HEK293 (cell line): ENCODE measurements at regions not wholly inside any gene's neighbourhood (a gene's known extent, or its start where the extent isn't known, plus 50 kb on each side); places are given as distances from the start of the nearest gene placed in this dataset.

ENCODE experiments used
- CTCF ChIA-PET: fragments of 350-600 bp; formaldehyde crosslinking; extraction: SDS; loops from one replicate; lab custom pipeline; 2021; ENCODE audit warnings: antibody characterized with exemption; lab: Yijun Ruan, JAX
- POLR2A ChIA-PET: fragments of 300-600 bp; formaldehyde crosslinking; extraction: SDS; loops from one replicate; lab custom pipeline; 2020; ENCODE audit warnings: antibody characterized with exemption, inconsistent platforms; lab: Yijun Ruan, JAX
- H3K27ac ChIP-seq: fragments of 200-500 bp; sonication (Bioruptor generic); 2 replicates; pipeline ENCODE4 v1.5.1; 2014; ENCODE audit warnings: low read depth, low read length, control low read depth, inconsistent platforms; ENCODE audit errors: extremely low read depth
- H3K36me3 ChIP-seq, 2 experiments: fragments of 200-500 bp in 1 of 2; sonication (Bioruptor generic) in 1 of 2; 1 replicate in 1 of 2; 2 replicates in 1 of 2; pipeline ENCODE4 v1.5.1; 2014 to 2017; ENCODE audit warnings: inconsistent platforms in 2 of 2, low read length in 2 of 2; ENCODE audit not compliant: control insufficient read depth in 2 of 2, insufficient read depth in 1 of 2
- H3K4me1 ChIP-seq: fragments of 200-500 bp; sonication (Bioruptor generic); 2 replicates; pipeline ENCODE4 v1.5.1; 2014; ENCODE audit warnings: mild to moderate bottlenecking, low read length, inconsistent platforms; ENCODE audit not compliant: control insufficient read depth, insufficient read depth
- H3K4me3 ChIP-seq: 2 replicates; pipeline ENCODE4 v1.5.1; 2011; ENCODE audit warnings: low read depth, mild to moderate bottlenecking, control low read depth, low read length, moderate library complexity
- H3K9me3 ChIP-seq: fragments of 200-500 bp; sonication (Bioruptor generic); 2 replicates; pipeline ENCODE4 v1.5.1; 2014; ENCODE audit warnings: low read depth, low read length, inconsistent platforms; ENCODE audit not compliant: control insufficient read depth, insufficient read depth
- AEBP2 ChIP-seq: fragments of 450-650 bp; formaldehyde crosslinking; IDR thresholded peaks from 2 replicates; pipeline ENCODE4 v1.5.1; 2016; ENCODE audit warnings: missing biosample characterization, missing genetic modification characterization, borderline replicate concordance
- BCL11A ChIP-seq: fragments of 450-650 bp; formaldehyde crosslinking; IDR thresholded peaks from 2 replicates; pipeline ENCODE4 v1.5.1; 2016; ENCODE audit warnings: low read depth, missing biosample characterization, missing genetic modification characterization
- BCL11B ChIP-seq: fragments of 450-650 bp; formaldehyde crosslinking; IDR thresholded peaks from 2 replicates; pipeline ENCODE4 v1.5.1; 2016; ENCODE audit warnings: low read depth, missing biosample characterization, missing genetic modification characterization
- CTCF ChIP-seq: fragments of 450-650 bp; formaldehyde crosslinking; IDR thresholded peaks from 2 replicates; pipeline ENCODE4 v1.5.1; 2016; ENCODE audit warnings: missing biosample characterization, missing genetic modification characterization
- HOXC10 ChIP-seq: sonication (generic); formaldehyde crosslinking; IDR thresholded peaks from 2 replicates; pipeline ENCODE4 v1.8.1; 2023; ENCODE audit warnings: mild to moderate bottlenecking, missing genetic modification reagents
- KLF1 ChIP-seq: fragments of 450-650 bp; formaldehyde crosslinking; IDR thresholded peaks from 2 replicates; pipeline ENCODE4 v1.5.1; 2016; ENCODE audit warnings: missing biosample characterization, missing genetic modification characterization
- KLF16 ChIP-seq: fragments of 450-650 bp; formaldehyde crosslinking; IDR thresholded peaks from 2 replicates; pipeline ENCODE4 v1.5.1; 2017; ENCODE audit warnings: missing biosample characterization, missing genetic modification characterization
- KLF8 ChIP-seq: fragments of 450-650 bp; formaldehyde crosslinking; IDR thresholded peaks from 2 replicates; pipeline ENCODE4 v1.5.1; 2016; ENCODE audit warnings: missing biosample characterization, missing genetic modification characterization
- SP7 ChIP-seq: fragments of 450-650 bp; formaldehyde crosslinking; IDR thresholded peaks from 2 replicates; pipeline ENCODE4 v1.5.1; 2016; ENCODE audit warnings: missing biosample characterization, missing genetic modification characterization
- ZBTB1 ChIP-seq: fragments of 450-650 bp; formaldehyde crosslinking; IDR thresholded peaks from 2 replicates; pipeline ENCODE4 v1.5.1; 2016; ENCODE audit warnings: missing biosample characterization, missing genetic modification characterization
- ZBTB44 ChIP-seq: fragments of 450-650 bp; IDR thresholded peaks from 2 replicates; pipeline ENCODE4 v1.5.1; 2018; ENCODE audit warnings: missing biosample characterization, mild to moderate bottlenecking, missing genetic modification characterization
- ZBTB49 ChIP-seq: fragments of 450-650 bp; formaldehyde crosslinking; IDR thresholded peaks from 2 replicates; pipeline ENCODE4 v1.5.1; 2016; ENCODE audit warnings: missing biosample characterization, missing genetic modification characterization, low read depth
- ZFP3 ChIP-seq: fragments of 450-650 bp; formaldehyde crosslinking; IDR thresholded peaks from 2 replicates; pipeline ENCODE4 v1.5.1; 2016; ENCODE audit warnings: low read depth, missing biosample characterization, missing genetic modification characterization
- ZFP37 ChIP-seq: fragments of 450-650 bp; formaldehyde crosslinking; IDR thresholded peaks from 2 replicates; pipeline ENCODE4 v1.5.1; 2016; ENCODE audit warnings: missing biosample characterization, missing genetic modification characterization
- ZNF140 ChIP-seq: fragments of 450-650 bp; formaldehyde crosslinking; IDR thresholded peaks from 2 replicates; pipeline ENCODE4 v1.5.1; 2016; ENCODE audit warnings: missing biosample characterization, missing genetic modification characterization
- ZNF23 ChIP-seq: fragments of 450-650 bp; formaldehyde crosslinking; IDR thresholded peaks from 2 replicates; pipeline ENCODE4 v1.5.1; 2016; ENCODE audit warnings: missing biosample characterization, missing genetic modification characterization, borderline replicate concordance
- ZNF280D ChIP-seq: fragments of 450-650 bp; formaldehyde crosslinking; IDR thresholded peaks from 2 replicates; pipeline ENCODE4 v1.5.1; 2016; ENCODE audit warnings: missing biosample characterization, missing genetic modification characterization
- ZNF366 ChIP-seq: fragments of 450-650 bp; formaldehyde crosslinking; conservative IDR thresholded peaks from 2 replicates; pipeline ENCODE4 v1.5.1; 2016; ENCODE audit warnings: missing biosample characterization, missing genetic modification characterization
- ZNF37A ChIP-seq: fragments of 450-650 bp; IDR thresholded peaks from 2 replicates; pipeline ENCODE4 v1.5.1; 2018; ENCODE audit warnings: missing biosample characterization, missing genetic modification characterization
- ZNF433 ChIP-seq: fragments of 450-650 bp; formaldehyde crosslinking; IDR thresholded peaks from 2 replicates; pipeline ENCODE4 v1.5.1; 2016; ENCODE audit warnings: missing biosample characterization, missing genetic modification characterization, low read depth
- ZNF530 ChIP-seq: fragments of 450-650 bp; formaldehyde crosslinking; IDR thresholded peaks from 2 replicates; pipeline ENCODE4 v1.5.1; 2016; ENCODE audit warnings: low read depth, missing biosample characterization, missing genetic modification characterization
- ZNF544 ChIP-seq: fragments of 450-650 bp; formaldehyde crosslinking; IDR thresholded peaks from 2 replicates; pipeline ENCODE4 v1.5.0; 2017; ENCODE audit warnings: missing biosample characterization, missing genetic modification characterization
- ZNF571 ChIP-seq: fragments of 450-650 bp; formaldehyde crosslinking; IDR thresholded peaks from 2 replicates; pipeline ENCODE4 v1.5.0; 2017; ENCODE audit warnings: missing biosample characterization, missing genetic modification characterization
- ZNF76 ChIP-seq: fragments of 450-650 bp; formaldehyde crosslinking; IDR thresholded peaks from 2 replicates; pipeline ENCODE4; 2016; ENCODE audit warnings: low read depth, missing biosample characterization, missing genetic modification characterization, borderline replicate concordance
- ZSCAN18 ChIP-seq: fragments of 450-650 bp; formaldehyde crosslinking; IDR thresholded peaks from 2 replicates; pipeline ENCODE4 v1.5.1; 2016; ENCODE audit warnings: missing biosample characterization, missing genetic modification characterization
- ZXDB ChIP-seq: fragments of 450-650 bp; formaldehyde crosslinking; IDR thresholded peaks from 2 replicates; pipeline ENCODE4 v1.5.1; 2016; ENCODE audit warnings: missing biosample characterization, missing genetic modification characterization

DNA sequence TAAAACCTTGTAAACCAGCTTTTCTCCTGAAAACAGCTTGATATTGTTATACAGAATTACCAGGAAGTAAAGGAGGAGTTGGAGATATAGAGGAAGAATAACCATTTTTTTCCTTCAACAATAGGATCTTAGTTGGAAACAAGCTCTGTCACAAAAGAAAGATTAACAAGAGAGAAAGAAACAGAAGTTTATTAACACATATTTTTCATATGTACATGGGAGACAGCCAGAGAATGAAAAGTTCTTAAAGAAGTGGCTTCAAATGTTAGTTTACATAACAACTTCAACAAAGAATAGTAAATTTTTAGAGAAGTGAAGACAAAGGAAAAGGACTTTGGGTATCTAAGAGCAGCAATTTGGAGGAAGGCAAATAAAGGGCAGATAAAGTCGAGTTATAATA is 94.9 kb upstream of the ANKRD50 start:
- CTCF ChIA-PET = interaction anchor here (0.6 kb wide), 1 partner anchor 207 kb away, joined by 7 read pairs; no protein-coding TSS in a partner anchor
- H3K4me1 ChIP-seq = no peaks in the 10 kb centered on the region
- no peak overlapping the region for H3K4me3 ChIP-seq
- TF ChIP-seq ZNF530 = no peak
- TF ChIP-seq ZBTB1 (tag by site-specific recombination) = no peak
- no peak for TF ChIP-seq ZXDB
- TF ChIP-seq BCL11A (tag by site-specific recombination) = no peak
- TF ChIP-seq AEBP2 = no peak
- TF ChIP-seq ZBTB49 (tag by site-specific recombination) = no peak
- TF ChIP-seq ZFP3 (tag by site-specific recombination) = no peak
- TF ChIP-seq BCL11B (tag by site-specific recombination) = no peak
- TF ChIP-seq HOXC10 = no peak
- TF ChIP-seq ZNF544 (tag by site-specific recombination) = no peak
- no peak for TF ChIP-seq ZNF23 (tag by site-specific recombination)
- no peak for TF ChIP-seq ZNF571 (tag by site-specific recombination)
- no peak for TF ChIP-seq KLF8 (tag by site-specific recombination)
- TF ChIP-seq KLF16 (tag by site-specific recombination) = no peak
- TF ChIP-seq ZNF37A = no peak
- H3K9me3 ChIP-seq = no peaks in the 10 kb centered on the region
- POLR2A ChIA-PET = no interaction called here
- H3K27ac ChIP-seq = no peak overlapping the region
- H3K36me3 ChIP-seq = no peaks in the 10 kb centered on the region

GRCh38 chr4:124806403-124806802 is 93.9 kb upstream of the ANKRD50 start:
- Histone ChIP-seq H3K4me1 (no peaks in the 10 kb centered on the region), H3K9me3 (no peaks in the 10 kb centered on the region), H3K36me3 (no peaks in the 10 kb centered on the region), H3K27ac (no peak overlapping the region), H3K4me3 (no peak overlapping the region)
- CTCF ChIA-PET = no interaction called here
- POLR2A ChIA-PET = no interaction called here
- TF ChIP-seq ZNF366 (no peak), ZBTB44 (no peak), ZNF76 (no peak), ZNF140 (no peak), CTCF (tag by site-specific recombination) (no peak), ZNF433 (no peak), ZSCAN18 (tag by site-specific recombination) (no peak), SP7 (peak; percentile 29; the same call in 1 of the 2 replicates), ZFP37 (tag by site-specific recombination) (no peak), KLF1 (tag by site-specific recombination) (no peak), ZNF280D (no peak)
